Umbilical cord (tissue), 1 donor: ENCODE measurements at regions not wholly inside any gene's neighbourhood (a gene's known extent, or its start where the extent isn't known, plus 50 kb on each side); places are given as distances from the start of the nearest gene placed in this dataset.
A peak's percentile ranks its signal among the peaks of the same experiment; 100 is the strongest.

ENCODE experiments used
- DNase-seq: peaks from one replicate; pipeline ENCODE4 v3.0.0-alpha.2; 2015; ENCODE audit warnings: low spot score

- no peak for DNase-seq
These were observed 93.0 kb downstream of the PPP1R3A start for GRCh38 chr7:113825832-113826231.

DNA sequence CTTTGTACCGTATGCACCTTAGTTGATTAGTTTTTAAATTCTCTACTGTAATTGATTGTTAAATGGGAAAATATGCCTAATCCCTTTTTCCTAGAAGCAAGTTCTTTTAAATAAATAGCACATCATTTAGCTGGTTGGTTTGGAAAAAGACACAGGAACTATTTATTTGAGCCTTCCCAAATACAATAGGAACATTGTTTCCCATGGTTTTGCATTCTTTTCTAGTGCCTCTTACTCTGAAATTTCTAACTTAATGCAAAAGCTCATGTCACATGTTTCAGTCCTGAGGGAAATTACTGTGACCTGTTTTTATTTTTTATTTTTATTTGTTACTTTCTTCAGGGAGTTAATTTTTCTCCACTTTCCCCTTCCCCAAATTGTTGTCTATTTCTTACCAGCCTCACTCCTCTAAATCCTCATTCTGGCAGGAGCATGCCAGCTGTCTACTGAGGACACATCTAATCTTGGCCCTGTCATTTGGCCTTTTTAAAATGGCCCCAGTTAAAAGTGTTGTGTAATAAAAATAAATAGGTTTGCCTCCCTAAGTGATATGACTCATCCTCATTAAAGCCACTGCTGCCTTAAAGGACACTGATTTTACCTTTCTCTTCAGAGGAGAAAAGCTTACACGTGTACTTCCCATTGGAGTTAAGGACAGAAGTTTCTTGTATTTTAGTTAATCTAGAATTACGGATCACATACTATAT, 94.5 kb downstream of the PPP1R3A start:
- DNase-seq: no peak

GRCh38 chr7:113819474-113819873, 99.3 kb downstream of the PPP1R3A start:
- no peak for DNase-seq

DNA sequence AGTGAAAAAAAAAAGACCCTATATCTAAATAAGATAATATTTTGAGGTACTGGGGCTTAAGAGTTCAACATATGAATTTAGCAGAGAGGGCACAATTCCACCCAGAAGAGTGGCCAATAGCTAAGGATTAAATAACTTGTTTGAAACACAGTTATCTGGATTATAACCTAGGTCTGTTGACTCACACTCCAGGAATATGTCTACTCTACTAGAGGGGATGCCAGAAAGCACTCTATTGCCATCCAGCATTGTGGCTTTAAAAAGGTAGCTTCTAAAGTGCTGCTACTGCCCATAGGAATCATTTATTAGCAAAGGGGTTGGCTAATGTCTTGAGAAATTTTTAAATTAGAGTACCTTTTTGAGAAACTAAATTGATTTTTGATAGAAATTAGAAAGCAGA, 102.2 kb downstream of the PPP1R3A start:
- no peak for DNase-seq

GRCh38 chr7:113813471-113813870, 105.3 kb downstream of the PPP1R3A start:
- no peak for DNase-seq

GRCh38 chr7:113812591-113813255, 106.1 kb downstream of the PPP1R3A start:
- DNase-seq: no peak

- no peak for DNase-seq
These were observed 108.6 kb downstream of the PPP1R3A start for GRCh38 chr7:113810080-113810744.

DNA sequence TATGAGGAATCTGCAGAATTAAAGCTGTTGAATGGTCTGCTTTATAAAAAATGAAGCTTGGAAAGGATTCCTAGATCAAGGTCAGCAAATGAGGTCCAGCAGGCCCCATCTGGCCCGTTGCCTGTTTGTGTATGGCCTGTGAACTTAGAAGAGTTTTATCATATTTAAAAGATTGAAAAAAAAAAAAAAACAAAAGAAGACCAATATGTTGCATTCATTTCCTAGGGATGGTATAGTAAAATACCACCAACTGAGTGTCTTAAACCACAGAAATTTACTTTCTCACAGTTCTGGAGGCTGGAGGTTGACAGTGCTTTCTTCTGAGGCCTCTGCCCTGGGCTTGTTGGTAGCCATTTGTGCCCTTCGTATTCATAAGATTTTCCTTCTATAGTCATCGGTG, 109.2 kb downstream of the PPP1R3A start:
- no peak for DNase-seq

DNA sequence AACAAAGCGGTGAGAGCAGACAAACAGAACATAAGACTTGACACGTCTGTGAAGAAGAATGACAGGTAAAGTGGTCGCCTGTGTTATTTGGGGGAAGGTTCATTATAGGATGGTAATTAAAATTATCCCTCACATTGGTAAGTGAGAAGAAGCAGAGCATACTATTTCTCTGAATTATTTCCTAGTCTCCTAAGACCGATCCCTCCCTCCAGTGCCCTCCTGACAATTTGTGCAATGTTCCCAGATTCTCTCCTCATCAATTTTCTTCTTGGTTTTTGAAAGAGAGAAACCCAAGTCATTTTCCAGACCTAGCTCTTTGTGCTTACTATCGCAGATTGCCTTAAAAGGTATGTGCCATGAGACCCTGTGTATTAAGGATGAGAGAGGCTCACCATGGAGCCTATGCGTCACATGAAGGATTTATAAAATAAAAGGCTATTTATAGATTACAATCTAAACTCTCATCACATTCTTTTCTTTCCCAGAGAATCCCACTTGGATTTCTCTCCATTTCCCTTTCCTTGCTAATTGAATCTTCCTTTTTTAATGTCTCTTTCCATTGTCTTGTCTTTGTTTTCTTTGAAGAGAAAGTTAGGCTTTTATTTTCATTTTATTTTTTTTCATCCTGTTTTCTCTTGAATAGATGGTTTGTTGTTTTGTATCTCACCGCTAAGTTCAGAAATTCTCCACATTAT, 112.0 kb downstream of the PPP1R3A start:
- DNase-seq: no peak

- DNase-seq: no peak
These were observed 112.8 kb downstream of the PPP1R3A start for GRCh38 chr7:113805976-113806375.

GRCh38 chr7:113804475-113805095, 114.2 kb downstream of the PPP1R3A start:
- no peak for DNase-seq

DNA sequence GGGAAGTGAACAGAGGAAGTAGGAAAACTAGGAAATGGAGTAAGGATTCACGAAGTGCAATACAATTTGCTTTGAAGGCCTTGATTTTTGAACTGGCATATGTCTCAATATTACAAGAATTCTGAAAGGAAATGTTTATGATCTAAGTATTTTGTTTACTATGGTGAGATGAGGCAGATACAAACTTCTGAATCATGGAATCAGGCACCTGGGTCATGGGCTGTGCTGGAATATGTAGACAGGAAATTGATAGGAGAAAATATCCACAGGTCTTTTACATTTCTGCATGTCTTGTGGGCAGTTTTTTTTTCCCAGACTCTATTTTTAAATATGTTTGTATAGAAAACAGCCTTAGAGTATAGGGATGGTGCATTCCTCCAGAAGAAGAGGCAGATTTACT, 117.1 kb downstream of the PPP1R3A start:
- DNase-seq: no peak

- DNase-seq: no peak
These were observed 118.0 kb downstream of the PPP1R3A start for GRCh38 chr7:113800826-113801225.

DNA sequence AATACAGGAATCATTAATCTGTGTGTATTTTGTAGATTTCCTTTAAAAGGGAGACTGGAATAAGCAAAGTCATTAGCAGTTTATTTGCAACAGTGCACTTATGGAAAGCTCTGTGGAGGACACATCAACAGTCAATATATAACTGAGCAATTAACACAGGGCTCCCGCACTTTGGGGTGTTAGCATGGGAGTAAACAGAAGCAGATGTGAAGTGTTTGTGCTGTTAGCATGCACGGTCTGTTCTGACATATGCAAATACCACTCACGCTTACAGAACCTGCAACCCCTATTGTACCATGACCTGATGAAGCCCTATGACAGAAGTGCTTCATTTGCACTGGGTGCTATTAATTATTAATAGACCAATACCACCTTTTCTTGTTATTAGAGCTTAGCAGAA, 118.9 kb downstream of the PPP1R3A start:
- no peak for DNase-seq

- no peak for DNase-seq
These were observed 121.3 kb downstream of the PPP1R3A start for GRCh38 chr7:113797420-113798010.

DNA sequence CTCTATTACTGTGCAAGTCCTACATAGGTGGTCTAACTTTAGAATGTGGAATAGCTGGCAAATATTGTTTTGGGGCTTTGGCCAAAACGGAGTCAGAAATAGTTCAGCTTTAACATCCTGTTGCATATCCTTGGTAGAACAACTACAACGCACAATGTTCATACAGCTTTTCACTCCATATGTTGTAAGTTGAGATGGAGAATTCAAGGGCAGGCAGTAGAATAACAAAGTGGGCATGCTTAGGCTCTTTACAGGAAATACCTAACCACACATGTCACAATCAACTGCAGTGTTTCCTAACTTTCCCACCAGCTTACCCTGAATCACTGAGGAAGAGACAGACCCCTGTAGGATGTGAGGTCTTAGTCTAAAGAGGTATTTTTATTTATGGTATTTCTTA, 122.3 kb downstream of the PPP1R3A start:
- peak; percentile 41 for DNase-seq

DNA sequence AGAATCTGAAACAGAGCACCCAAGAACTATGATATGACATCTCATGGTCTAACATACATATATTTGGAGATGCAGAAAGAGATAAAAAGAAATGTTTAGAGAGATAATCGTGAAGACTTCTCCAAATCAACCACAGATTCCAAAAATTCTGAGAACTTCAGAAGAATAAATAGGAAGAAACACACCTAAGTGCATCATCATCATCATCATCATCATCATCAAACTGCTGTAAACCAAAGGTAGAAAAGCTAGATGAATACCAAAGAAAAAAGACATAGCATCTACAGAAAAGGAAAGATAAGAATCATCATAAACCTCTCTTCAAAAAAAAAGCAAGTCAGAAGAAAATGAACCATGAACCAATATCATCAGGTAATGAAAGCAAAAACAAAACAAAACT, 124.2 kb downstream of the PPP1R3A start:
- no peak for DNase-seq

DNA sequence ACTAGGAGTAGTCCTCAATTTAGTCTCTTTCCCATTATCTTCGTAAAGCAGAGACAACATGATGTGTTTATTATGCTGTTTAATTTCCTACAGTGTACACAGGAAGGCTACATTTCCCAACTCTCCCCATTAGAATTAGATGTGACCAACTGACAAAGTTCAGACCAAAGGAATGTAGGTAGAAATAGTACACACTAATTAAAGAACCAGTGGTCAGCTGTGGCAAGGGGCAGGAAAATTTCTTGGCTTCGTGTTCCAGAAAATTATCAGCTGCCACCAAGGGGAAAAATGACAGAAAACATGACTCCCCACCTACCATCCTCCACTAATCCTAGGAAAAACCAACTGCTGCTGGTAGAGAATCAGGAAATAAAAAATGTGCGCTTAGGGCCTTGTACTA, 125.6 kb downstream of the PPP1R3A start:
- no peak for DNase-seq

DNA sequence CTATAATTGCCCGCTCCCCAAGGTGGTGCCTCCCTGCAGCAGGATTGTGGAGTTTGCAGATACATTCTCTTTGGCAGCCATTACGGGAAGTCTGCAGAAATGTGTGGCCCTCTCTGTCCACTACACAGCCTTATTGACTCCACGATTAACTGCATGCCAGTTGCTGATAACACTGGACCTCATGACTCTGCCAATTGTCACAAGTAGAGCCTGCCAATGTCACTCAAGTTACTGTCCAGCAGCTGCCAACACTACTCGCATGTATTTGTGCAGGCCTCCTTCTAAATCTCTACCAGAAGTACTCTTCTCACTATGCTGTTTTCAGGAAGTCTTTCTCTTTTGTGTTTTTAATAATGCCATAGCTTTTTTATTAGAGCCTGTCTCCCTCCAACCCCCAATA, 128.8 kb downstream of the PPP1R3A start:
- DNase-seq: no peak

GRCh38 chr7:113787106-113787505, 131.7 kb downstream of the PPP1R3A start:
- DNase-seq: no peak

GRCh38 chr7:113784956-113785355, 133.9 kb downstream of the PPP1R3A start:
- DNase-seq: no peak

GRCh38 chr7:113784316-113784715, 134.5 kb downstream of the PPP1R3A start:
- DNase-seq: no peak
